ENCODE measurements at regions not wholly inside any gene's neighbourhood (a gene's known extent, or its start where the extent isn't known, plus 50 kb on each side); places are given as distances from the start of the nearest gene placed in this dataset.

GRCh38 chr1:199116488-199116887 lies 477.6 kb downstream of the PTPRC start:
- Mint-ChIP-seq H3K36me3 (ENCODE audit: low read depth) (no peaks in the 10 kb centered on the region), H3K4me1 (no peaks in the 10 kb centered on the region), H3K4me3 (no peak overlapping the region), H3K27ac (no peak overlapping the region), H3K27me3 (ENCODE audit: low read depth) (no peaks in the 10 kb centered on the region), H3K9me3 (no peaks in the 10 kb centered on the region)
- no peak for TF ChIP-seq CTCF (IDR thresholded peaks at IDR 0.05; ENCODE audit: unreplicated experiment in 3 of 3)

GRCh38 chr1:199121047-199121446 lies 482.2 kb downstream of the PTPRC start:
- Mint-ChIP-seq H3K9me3 (no peaks in the 10 kb centered on the region), H3K4me1 (no peaks in the 10 kb centered on the region), H3K27ac (no peak overlapping the region), H3K27me3 (ENCODE audit: low read depth) (no peaks in the 10 kb centered on the region), H3K4me3 (no peak overlapping the region), H3K36me3 (ENCODE audit: low read depth) (no peaks in the 10 kb centered on the region)
- no peak for TF ChIP-seq CTCF (IDR thresholded peaks at IDR 0.05; ENCODE audit: unreplicated experiment in 3 of 3)

- Mint-ChIP-seq H3K27me3 (ENCODE audit: low read depth) (no peaks in the 10 kb centered on the region), H3K9me3 (no peaks in the 10 kb centered on the region), H3K36me3 (ENCODE audit: low read depth) (no peaks in the 10 kb centered on the region), H3K4me3 (no peak overlapping the region), H3K27ac (no peak overlapping the region), H3K4me1 (no peaks in the 10 kb centered on the region)
- no peak for TF ChIP-seq CTCF (IDR thresholded peaks at IDR 0.05; ENCODE audit: unreplicated experiment in 3 of 3)
These were observed 483.2 kb downstream of the PTPRC start for GRCh38 chr1:199122085-199122484.

GRCh38 chr1:199122532-199123311 lies 483.9 kb downstream of the PTPRC start:
- Mint-ChIP-seq H3K27me3 (ENCODE audit: low read depth) (no peaks in the 10 kb centered on the region), H3K27ac (no peak overlapping the region), H3K4me1 (no peaks in the 10 kb centered on the region), H3K4me3 (no peak overlapping the region), H3K9me3 (no peaks in the 10 kb centered on the region), H3K36me3 (ENCODE audit: low read depth) (no peaks in the 10 kb centered on the region)
- no peak for TF ChIP-seq CTCF (IDR thresholded peaks at IDR 0.05; ENCODE audit: unreplicated experiment in 3 of 3)

- Mint-ChIP-seq H3K27ac (no peak overlapping the region), H3K36me3 (ENCODE audit: low read depth) (no peaks in the 10 kb centered on the region), H3K4me3 (no peak overlapping the region), H3K27me3 (ENCODE audit: low read depth) (no peaks in the 10 kb centered on the region), H3K9me3 (no peaks in the 10 kb centered on the region), H3K4me1 (no peaks in the 10 kb centered on the region)
- no peak for TF ChIP-seq CTCF (IDR thresholded peaks at IDR 0.05; ENCODE audit: unreplicated experiment in 3 of 3)
These were observed 484.8 kb downstream of the PTPRC start for GRCh38 chr1:199123615-199124014.

- H3K9me3 Mint-ChIP-seq: no peaks in the 10 kb centered on the region
- H3K27me3 Mint-ChIP-seq (ENCODE audit: low read depth): no peaks in the 10 kb centered on the region
- no peak overlapping the region for H3K4me3 Mint-ChIP-seq
- no peak overlapping the region for H3K27ac Mint-ChIP-seq
- no peaks in the 10 kb centered on the region for H3K36me3 Mint-ChIP-seq (ENCODE audit: low read depth)
- H3K4me1 Mint-ChIP-seq: no peaks in the 10 kb centered on the region
- no peak for TF ChIP-seq CTCF (IDR thresholded peaks at IDR 0.05; ENCODE audit: unreplicated experiment in 3 of 3)
These were observed 485.5 kb downstream of the PTPRC start for GRCh38 chr1:199124351-199124750.
